ENCODE measurements at regions not wholly inside any gene's neighbourhood (a gene's known extent, or its start where the extent isn't known, plus 50 kb on each side); places are given as distances from the start of the nearest gene placed in this dataset.

DNA sequence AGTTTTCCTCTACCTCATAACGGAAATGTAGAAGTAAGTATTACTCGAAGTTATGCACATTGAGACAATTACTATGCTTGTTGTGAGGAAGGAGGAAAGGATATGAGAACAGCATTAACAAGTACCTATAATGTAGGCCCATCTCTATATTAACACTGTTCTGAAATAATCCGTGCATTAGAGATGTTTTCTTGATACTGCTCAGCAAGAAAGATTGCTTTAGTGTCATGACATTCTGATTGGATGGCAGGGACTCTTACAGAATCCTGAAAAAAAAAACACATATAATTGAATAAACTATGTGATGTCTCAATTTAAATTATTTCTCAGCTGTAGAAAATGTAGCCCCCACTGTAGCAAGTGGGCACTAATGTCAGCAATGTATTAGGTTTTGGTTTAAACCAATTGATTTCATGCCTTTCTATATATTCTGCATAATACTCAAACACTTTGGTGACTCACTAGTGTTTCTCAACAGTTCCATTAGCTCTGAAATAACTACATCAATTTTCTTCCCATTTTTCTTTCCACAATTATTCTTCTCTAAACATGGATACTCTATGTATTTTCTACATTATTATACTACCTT, 598.3 kb upstream of the BCHE start:
- TF ChIP-seq, protein P1, sequence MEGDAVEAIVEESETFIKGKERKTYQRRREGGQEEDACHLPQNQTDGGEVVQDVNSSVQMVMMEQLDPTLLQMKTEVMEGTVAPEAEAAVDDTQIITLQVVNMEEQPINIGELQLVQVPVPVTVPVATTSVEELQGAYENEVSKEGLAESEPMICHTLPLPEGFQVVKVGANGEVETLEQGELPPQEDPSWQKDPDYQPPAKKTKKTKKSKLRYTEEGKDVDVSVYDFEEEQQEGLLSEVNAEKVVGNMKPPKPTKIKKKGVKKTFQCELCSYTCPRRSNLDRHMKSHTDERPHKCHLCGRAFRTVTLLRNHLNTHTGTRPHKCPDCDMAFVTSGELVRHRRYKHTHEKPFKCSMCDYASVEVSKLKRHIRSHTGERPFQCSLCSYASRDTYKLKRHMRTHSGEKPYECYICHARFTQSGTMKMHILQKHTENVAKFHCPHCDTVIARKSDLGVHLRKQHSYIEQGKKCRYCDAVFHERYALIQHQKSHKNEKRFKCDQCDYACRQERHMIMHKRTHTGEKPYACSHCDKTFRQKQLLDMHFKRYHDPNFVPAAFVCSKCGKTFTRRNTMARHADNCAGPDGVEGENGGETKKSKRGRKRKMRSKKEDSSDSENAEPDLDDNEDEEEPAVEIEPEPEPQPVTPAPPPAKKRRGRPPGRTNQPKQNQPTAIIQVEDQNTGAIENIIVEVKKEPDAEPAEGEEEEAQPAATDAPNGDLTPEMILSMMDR (conservative IDR thresholded peaks at IDR 0.05; ENCODE audit: low read depth, low read length) = no peak
- TF ChIP-seq EZH2 (IDR thresholded peaks at IDR 0.05; ENCODE audit: low read length, unreplicated experiment) = no peak
